Mesendoderm (in vitro differentiated cells): ENCODE measurements at regions not wholly inside any gene's neighbourhood (a gene's known extent, or its start where the extent isn't known, plus 50 kb on each side); places are given as distances from the start of the nearest gene placed in this dataset.
"Not testable (repeated sequence)": the region's sequence is repeated elsewhere in the genome, so short reads cannot be mapped to it uniquely, and the experiment has no call there.

ENCODE experiments used
- DNase-seq: peaks from one replicate; pipeline ENCODE4 v3.0.0; 2013
- H2AK5ac ChIP-seq: 2 replicates; pipeline ENCODE4 v1.6.1; 2013; ENCODE audit warnings: low read length, inconsistent platforms
- H2BK120ac ChIP-seq: 2 replicates; pipeline ENCODE4 v1.6.1; 2013; ENCODE audit warnings: low read depth, mild to moderate bottlenecking, low read length, moderate library complexity, mixed read lengths
- H2BK15ac ChIP-seq: replicated peaks from 2 replicates; pipeline ENCODE4 v1.6.1; 2013; ENCODE audit warnings: low read depth, mild to moderate bottlenecking, moderate library complexity
- H2BK5ac ChIP-seq: 2 replicates; pipeline ENCODE4 v1.6.1; 2013; ENCODE audit warnings: low read length, inconsistent platforms
- H3K18ac ChIP-seq: 2 replicates; pipeline ENCODE4 v1.6.1; 2013; ENCODE audit warnings: mild to moderate bottlenecking, low read length, mixed read lengths
- H3K23ac ChIP-seq: one replicate; pipeline ENCODE4 v1.6.1; 2013; ENCODE audit warnings: low read length
- H3K27ac ChIP-seq: 2 replicates; pipeline ENCODE4 v1.5.1; 2013; ENCODE audit warnings: low read depth, mild to moderate bottlenecking, inconsistent platforms, low read length, moderate library complexity
- H3K27me3 ChIP-seq: 2 replicates; pipeline ENCODE4 v1.6.1; 2013; ENCODE audit warnings: low read length, control low read depth, mild to moderate bottlenecking, inconsistent platforms; ENCODE audit not compliant: insufficient read depth, poor library complexity
- H3K36me3 ChIP-seq: 2 replicates; pipeline ENCODE4 v1.6.1; 2013; ENCODE audit warnings: low read length, inconsistent platforms; ENCODE audit not compliant: control insufficient read depth, insufficient read depth
- H3K4ac ChIP-seq: one replicate; pipeline ENCODE4 v1.6.1; 2013; ENCODE audit warnings: low read depth, mild to moderate bottlenecking, low read length, moderate library complexity
- H3K4me1 ChIP-seq: 2 replicates; pipeline ENCODE4 v1.6.1; 2013; ENCODE audit warnings: low read depth, low read length, inconsistent platforms; ENCODE audit not compliant: control insufficient read depth
- H3K4me2 ChIP-seq: 2 replicates; pipeline ENCODE4 v1.6.1; 2013; ENCODE audit warnings: low read length
- H3K4me3 ChIP-seq: 2 replicates; pipeline ENCODE4 v1.5.1; 2013; ENCODE audit warnings: mild to moderate bottlenecking, low read length
- H3K56ac ChIP-seq: one replicate; pipeline ENCODE4 v1.6.1; 2013; ENCODE audit warnings: low read length
- H3K79me1 ChIP-seq: 2 replicates; pipeline ENCODE4 v1.6.1; 2013; ENCODE audit warnings: low read length, inconsistent platforms
- H3K79me2 ChIP-seq: 2 replicates; pipeline ENCODE4 v1.6.1; 2013; ENCODE audit warnings: mild to moderate bottlenecking, low read length; ENCODE audit not compliant: control insufficient read depth, insufficient read depth
- H3K9ac ChIP-seq: 2 replicates; pipeline ENCODE4 v1.6.1; 2013; ENCODE audit warnings: low read length, inconsistent platforms
- H4K5ac ChIP-seq: one replicate; pipeline ENCODE4 v1.6.1; 2013; ENCODE audit warnings: low read length
- H4K8ac ChIP-seq: one replicate; pipeline ENCODE4 v1.6.1; 2013; ENCODE audit warnings: low read depth, mild to moderate bottlenecking, control low read depth, low read length, moderate library complexity
- WGBS: extraction: QIAGEN DNeasy Blood & Tissue Kit; methylation state at CpG from one replicate; pipeline ENCODE4 v1.1.7; 2013; ENCODE audit warnings: low lambda C conversion rate, missing lambda C conversion rate; ENCODE audit not compliant: insufficient coverage; ENCODE audit errors: extremely low coverage; 5-methylcytosine and 5-hydroxymethylcytosine counted together

- not testable (repeated sequence) for H3K36me3 ChIP-seq, H4K5ac ChIP-seq
Observed at GRCh38 chr5:25162616-25163015, 517.8 kb upstream of the CDH10 start.

GRCh38 chr5:25160891-25161290 lies 516.1 kb upstream of the CDH10 start:
- H3K79me2 ChIP-seq = no peaks in the 10 kb centered on the region
- no peak overlapping the region for H3K27ac ChIP-seq
- H3K18ac ChIP-seq = no peak overlapping the region
- H3K9ac ChIP-seq = no peak overlapping the region
- H3K4ac ChIP-seq = no peak overlapping the region
- no peak overlapping the region for H2AK5ac ChIP-seq
- no peak overlapping the region for H2BK5ac ChIP-seq
- no peaks in the 10 kb centered on the region for H3K27me3 ChIP-seq
- no peaks in the 10 kb centered on the region for H3K79me1 ChIP-seq
- no peak overlapping the region for H3K23ac ChIP-seq
- H3K56ac ChIP-seq = no peak overlapping the region
- H2BK15ac ChIP-seq = no peak overlapping the region
- H3K4me2 ChIP-seq = no peak overlapping the region
- no peak overlapping the region for H2BK120ac ChIP-seq
- H4K5ac ChIP-seq = no peak overlapping the region
- H3K4me3 ChIP-seq = no peak overlapping the region
- no peak for DNase-seq
- no CpG with 5 or more reads among the region's 1 CpG for WGBS
- no peak overlapping the region for H4K8ac ChIP-seq
- H3K36me3 ChIP-seq = no peaks in the 10 kb centered on the region
- H3K4me1 ChIP-seq = no peaks in the 10 kb centered on the region

More at GRCh38 chr5:25162616-25163015, 517.8 kb upstream of the CDH10 start:
- H3K9ac ChIP-seq, H3K18ac ChIP-seq, H4K8ac ChIP-seq, H3K79me2 ChIP-seq, H3K27ac ChIP-seq, H3K4ac ChIP-seq, H2BK120ac ChIP-seq, DNase-seq, H3K27me3 ChIP-seq, H3K4me1 ChIP-seq, H3K56ac ChIP-seq, H2BK15ac ChIP-seq, H3K4me2 ChIP-seq, H3K4me3 ChIP-seq, H3K23ac ChIP-seq, H2AK5ac ChIP-seq, H2BK5ac ChIP-seq, H3K79me1 ChIP-seq: not testable (repeated sequence)
- no CpG with 5 or more reads among the region's 1 CpG for WGBS

DNA sequence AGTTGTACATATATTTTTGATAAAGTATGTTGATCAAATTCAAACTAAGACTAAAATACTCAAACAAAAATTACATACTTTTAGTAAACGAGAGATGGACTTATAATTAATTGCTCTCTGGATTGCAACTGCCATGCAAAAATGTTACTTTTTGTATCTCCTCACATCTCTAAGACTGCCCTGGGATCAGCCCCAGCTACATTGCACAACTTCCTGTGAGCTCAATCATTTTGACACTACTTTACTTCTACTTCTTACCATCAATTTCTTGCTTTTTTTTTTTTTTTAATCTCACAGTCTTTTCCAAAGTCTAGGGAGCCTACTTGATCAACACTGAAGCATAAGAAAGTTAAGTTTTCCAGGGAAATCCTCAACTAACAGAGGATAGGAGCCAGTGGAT lies 506.0 kb upstream of the CDH10 start:
- Histone ChIP-seq H3K36me3 (no peaks in the 10 kb centered on the region), H2BK15ac (no peak overlapping the region), H3K18ac (no peak overlapping the region), H3K9ac (no peak overlapping the region), H4K5ac (no peak overlapping the region), H3K27ac (no peak overlapping the region), H3K23ac (no peak overlapping the region), H4K8ac (no peak overlapping the region), H3K56ac (no peak overlapping the region), H3K4me3 (no peak overlapping the region), H3K79me2 (no peaks in the 10 kb centered on the region), H2BK5ac (no peak overlapping the region), H2AK5ac (no peak overlapping the region), H3K27me3 (no peaks in the 10 kb centered on the region), H3K4me1 (no peaks in the 10 kb centered on the region), H2BK120ac (no peak overlapping the region), H3K79me1 (no peaks in the 10 kb centered on the region), H3K4me2 (no peak overlapping the region), H3K4ac (no peak overlapping the region)
- WGBS = no CpG with 5 or more reads among the region's 1 CpG
- DNase-seq = no peak

DNA sequence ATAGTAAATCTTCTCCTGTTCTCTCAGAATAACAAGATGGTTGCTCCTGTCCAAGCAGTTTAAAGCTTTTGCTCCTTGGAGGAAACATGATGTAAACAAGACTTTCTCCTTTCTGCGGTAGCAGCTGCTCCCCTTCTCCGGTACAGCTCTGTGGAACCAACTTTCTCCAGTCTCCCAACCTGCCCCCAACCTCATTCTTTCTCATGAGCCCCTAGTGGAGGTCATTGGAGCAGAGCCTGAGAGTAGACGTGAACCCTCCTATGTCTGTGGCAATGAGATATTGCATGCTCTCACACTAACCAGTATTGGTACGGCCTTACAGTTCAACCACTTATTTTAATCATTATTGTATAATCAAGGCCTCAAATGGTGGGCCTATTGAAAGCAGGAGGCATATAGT lies 483.8 kb upstream of the CDH10 start:
- Histone ChIP-seq H3K4ac (no peak overlapping the region), H3K27me3 (no peaks in the 10 kb centered on the region), H2AK5ac (no peak overlapping the region), H4K5ac (no peak overlapping the region), H3K4me1 (no peaks in the 10 kb centered on the region), H3K23ac (no peak overlapping the region), H2BK5ac (no peak overlapping the region), H4K8ac (no peak overlapping the region), H3K79me2 (no peaks in the 10 kb centered on the region), H2BK120ac (no peak overlapping the region), H3K18ac (no peak overlapping the region), H3K56ac (no peak overlapping the region), H3K4me3 (no peak overlapping the region), H3K9ac (no peak overlapping the region), H3K79me1 (no peaks in the 10 kb centered on the region), H3K36me3 (no peaks in the 10 kb centered on the region), H3K4me2 (no peak overlapping the region), H2BK15ac (no peak overlapping the region), H3K27ac (no peak overlapping the region)
- DNase-seq = peak; percentile 45
- WGBS = no CpG with 5 or more reads among the region's 4 CpGs

- Histone ChIP-seq H3K36me3 (no peaks in the 10 kb centered on the region), H3K79me2 (no peaks in the 10 kb centered on the region), H3K27me3 (no peaks in the 10 kb centered on the region), H3K18ac (no peak overlapping the region), H2AK5ac (no peak overlapping the region), H3K4me3 (no peak overlapping the region), H3K4me1 (no peaks in the 10 kb centered on the region), H3K4me2 (no peak overlapping the region), H2BK15ac (no peak overlapping the region), H3K27ac (no peak overlapping the region), H4K8ac (no peak overlapping the region), H3K79me1 (no peaks in the 10 kb centered on the region), H3K56ac (no peak overlapping the region), H3K9ac (no peak overlapping the region), H3K4ac (no peak overlapping the region), H2BK120ac (no peak overlapping the region), H4K5ac (no peak overlapping the region), H3K23ac (no peak overlapping the region), H2BK5ac (no peak overlapping the region)
- WGBS = no CpG with 5 or more reads among the region's 7 CpGs
- DNase-seq = peak; percentile 25
Observed at GRCh38 chr5:25119650-25120049, 474.9 kb upstream of the CDH10 start.

DNA sequence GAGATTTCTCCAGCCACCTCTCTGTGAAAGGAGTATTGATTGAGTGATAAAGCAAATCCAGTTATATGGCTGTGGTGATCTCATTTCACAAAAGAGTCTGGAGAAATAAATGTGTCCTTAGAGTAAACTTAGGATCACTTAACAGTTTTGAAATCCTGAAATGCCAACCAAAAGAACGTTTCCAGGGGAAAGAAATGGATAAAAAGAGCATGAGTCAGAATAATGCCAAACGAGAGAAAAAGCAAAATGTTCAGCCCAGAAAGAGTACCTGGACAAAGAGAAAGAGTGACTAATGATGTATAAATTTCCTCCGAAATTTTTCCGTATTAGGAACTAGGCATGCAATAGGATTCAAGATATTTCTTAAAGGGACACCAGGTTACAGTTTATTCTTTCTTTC lies 463.1 kb upstream of the CDH10 start:
- Histone ChIP-seq H2BK5ac (no peak overlapping the region), H3K36me3 (no peaks in the 10 kb centered on the region), H3K27ac (no peak overlapping the region), H4K8ac (no peak overlapping the region), H3K27me3 (no peaks in the 10 kb centered on the region), H2BK15ac (no peak overlapping the region), H3K79me1 (no peaks in the 10 kb centered on the region), H3K4me3 (no peak overlapping the region), H2AK5ac (no peak overlapping the region), H3K9ac (no peak overlapping the region), H4K5ac (no peak overlapping the region), H3K4ac (no peak overlapping the region), H3K79me2 (no peaks in the 10 kb centered on the region), H3K56ac (no peak overlapping the region), H3K4me2 (no peak overlapping the region), H3K23ac (no peak overlapping the region), H2BK120ac (no peak overlapping the region), H3K18ac (no peak overlapping the region), H3K4me1 (no peaks in the 10 kb centered on the region)
- DNase-seq = no peak
- no CpG with 5 or more reads among the region's 4 CpGs for WGBS
